Upper lobe of right lung (tissue), 1 donor: ENCODE measurements at regions not wholly inside any gene's neighbourhood (a gene's known extent, or its start where the extent isn't known, plus 50 kb on each side); places are given as distances from the start of the nearest gene placed in this dataset.
"Not testable (repeated sequence)": the region's sequence is repeated elsewhere in the genome, so short reads cannot be mapped to it uniquely, and the experiment has no call there.

Experiments used
- ATAC-seq: fragments of 200-7000 bp; cut with Tn5 transposase; one replicate; pipeline ENCODE4 v1.9.1; 2020; ENCODE audit warnings: mild to moderate bottlenecking, moderate library complexity
- DNase-seq: peaks from one replicate; pipeline ENCODE4 v3.0.0-alpha.2; 2020
- H3K27ac ChIP-seq: fragments of 200-600 bp; one replicate; pipeline ENCODE4 v1.8.0; 2022
- H3K27me3 ChIP-seq: fragments of 200-600 bp; one replicate; pipeline ENCODE4 v1.8.0; 2022; ENCODE audit warnings: mild to moderate bottlenecking
- H3K36me3 ChIP-seq: fragments of 200-600 bp; one replicate; pipeline ENCODE4 v1.8.0; 2022
- H3K4me1 ChIP-seq: fragments of 200-600 bp; one replicate; pipeline ENCODE4 v1.8.0; 2022
- H3K4me3 ChIP-seq: fragments of 200-600 bp; one replicate; pipeline ENCODE4 v1.8.0; 2022; ENCODE audit warnings: mild to moderate bottlenecking
- H3K9me3 ChIP-seq: fragments of 200-600 bp; one replicate; pipeline ENCODE4 v1.8.0; 2022
- intact Hi-C: fragments of 100-400 bp; cut with DNase I; formaldehyde crosslinking; loops from one replicate; pipeline ENCODE4 v1.11.0; 2022
- TF ChIP-seq, protein P1 (sequence below): fragments of 200-600 bp; IDR thresholded peaks from one replicate; pipeline ENCODE4 v1.8.0; 2022; ENCODE audit warnings: antibody characterized with exemption
- donor health status: DM: no; HTN: yes; CAD: no; lungs with severe emphysema.

DNA sequence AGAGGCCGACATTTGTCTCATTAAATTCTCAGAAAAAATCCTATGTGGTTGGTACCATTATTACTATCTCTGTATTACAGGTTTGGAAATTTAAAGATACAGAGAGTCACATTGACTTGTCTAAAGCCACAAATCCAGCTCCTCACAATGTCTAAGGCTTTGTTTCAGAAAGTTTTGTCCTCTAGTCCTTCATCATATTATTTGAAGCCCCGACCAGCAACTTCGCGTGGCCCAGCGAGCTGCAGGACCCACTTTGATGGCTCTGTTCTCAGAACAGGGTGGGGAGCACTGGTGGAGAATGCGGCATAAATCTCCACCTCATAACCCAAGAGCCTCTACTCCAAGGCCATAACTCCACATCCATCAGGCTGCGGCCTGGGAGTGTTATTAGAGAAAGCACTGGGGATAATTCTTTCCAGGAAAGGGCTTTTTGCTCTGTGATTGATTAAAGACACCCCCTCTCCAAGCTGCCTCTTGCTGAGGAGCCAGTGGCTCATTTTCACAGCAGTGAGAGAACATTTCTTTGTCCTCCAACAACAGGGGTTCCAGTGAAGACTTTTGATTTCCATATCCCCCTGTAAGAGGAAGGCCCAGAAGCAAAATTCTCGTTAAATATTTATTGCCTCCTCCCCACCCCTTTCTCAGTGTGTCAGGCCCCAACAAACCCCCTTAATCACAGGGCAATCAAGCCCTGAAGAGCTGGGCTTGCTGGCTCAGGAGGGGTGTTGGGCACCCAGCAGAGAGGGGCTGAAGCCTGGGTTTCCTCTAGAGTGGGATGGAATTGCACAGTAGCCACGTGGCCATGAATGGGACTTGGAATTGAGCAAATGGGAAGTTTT, 113.7 kb upstream of the CDH11 start:
- TF ChIP-seq, protein P1, sequence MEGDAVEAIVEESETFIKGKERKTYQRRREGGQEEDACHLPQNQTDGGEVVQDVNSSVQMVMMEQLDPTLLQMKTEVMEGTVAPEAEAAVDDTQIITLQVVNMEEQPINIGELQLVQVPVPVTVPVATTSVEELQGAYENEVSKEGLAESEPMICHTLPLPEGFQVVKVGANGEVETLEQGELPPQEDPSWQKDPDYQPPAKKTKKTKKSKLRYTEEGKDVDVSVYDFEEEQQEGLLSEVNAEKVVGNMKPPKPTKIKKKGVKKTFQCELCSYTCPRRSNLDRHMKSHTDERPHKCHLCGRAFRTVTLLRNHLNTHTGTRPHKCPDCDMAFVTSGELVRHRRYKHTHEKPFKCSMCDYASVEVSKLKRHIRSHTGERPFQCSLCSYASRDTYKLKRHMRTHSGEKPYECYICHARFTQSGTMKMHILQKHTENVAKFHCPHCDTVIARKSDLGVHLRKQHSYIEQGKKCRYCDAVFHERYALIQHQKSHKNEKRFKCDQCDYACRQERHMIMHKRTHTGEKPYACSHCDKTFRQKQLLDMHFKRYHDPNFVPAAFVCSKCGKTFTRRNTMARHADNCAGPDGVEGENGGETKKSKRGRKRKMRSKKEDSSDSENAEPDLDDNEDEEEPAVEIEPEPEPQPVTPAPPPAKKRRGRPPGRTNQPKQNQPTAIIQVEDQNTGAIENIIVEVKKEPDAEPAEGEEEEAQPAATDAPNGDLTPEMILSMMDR = no peak
- Histone ChIP-seq H3K4me1 (no peaks in the 10 kb centered on the region), H3K27ac (no peak overlapping the region), H3K36me3 (no peaks in the 10 kb centered on the region), H3K4me3 (no peak overlapping the region), H3K9me3 (no peaks in the 10 kb centered on the region), H3K27me3 (no peaks in the 10 kb centered on the region)
- ATAC-seq = no peak
- intact Hi-C loops = no loop called here
- no peak for DNase-seq

DNA sequence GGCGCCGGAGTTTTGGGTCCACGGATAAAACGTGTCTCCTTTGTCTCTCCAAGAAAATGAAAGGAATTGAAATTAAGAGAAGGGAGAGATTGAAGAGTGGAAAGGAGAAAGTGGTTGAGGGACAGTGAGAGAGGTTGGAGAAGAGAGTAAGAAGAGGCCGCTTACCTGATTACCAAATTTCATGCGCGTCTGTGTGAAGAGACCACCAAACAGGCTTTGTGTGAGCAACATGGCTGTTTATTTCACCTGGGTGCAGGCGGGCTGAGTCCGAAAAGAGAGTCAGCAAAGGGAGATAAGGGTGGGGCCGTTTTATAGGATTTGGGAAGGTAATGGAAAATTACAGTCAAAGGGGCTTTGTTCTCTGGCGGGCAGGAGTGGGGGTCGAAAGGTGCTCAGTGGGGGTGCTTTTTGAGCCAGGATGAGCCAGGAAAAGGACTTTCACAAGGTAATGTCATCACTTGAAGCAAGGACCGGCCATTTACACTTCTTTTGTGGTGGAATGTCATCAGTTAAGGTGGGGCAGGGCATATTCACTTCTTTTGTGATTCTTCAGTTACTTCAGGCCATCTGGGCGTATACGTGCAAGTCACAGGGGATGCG, 113.0 kb upstream of the CDH11 start:
- H3K4me1 ChIP-seq, H3K27me3 ChIP-seq, H3K4me3 ChIP-seq, H3K36me3 ChIP-seq, H3K27ac ChIP-seq, intact Hi-C loops, ATAC-seq, DNase-seq, H3K9me3 ChIP-seq: not testable (repeated sequence)

DNA sequence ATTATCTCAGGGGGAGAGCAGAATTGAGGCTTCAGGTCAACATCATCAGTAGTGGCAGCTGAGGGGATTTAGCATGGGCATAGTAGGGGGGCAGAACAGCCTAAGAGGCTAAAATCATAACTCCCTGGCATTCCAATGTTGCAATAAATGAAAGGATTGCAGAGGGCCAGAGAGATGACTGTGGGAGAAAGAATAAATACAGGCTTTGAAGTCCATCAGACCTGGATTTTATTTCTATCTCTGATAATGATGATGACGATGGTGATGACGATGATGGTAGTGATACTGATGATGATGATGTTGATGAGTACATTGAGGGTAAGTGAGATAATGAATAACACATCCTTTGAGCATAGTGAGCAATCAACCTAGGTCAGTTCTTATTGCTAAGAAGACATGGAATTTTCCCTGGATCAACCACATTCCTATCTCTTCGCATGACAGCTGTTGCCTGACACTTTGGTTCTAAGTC, 107.4 kb upstream of the CDH11 start:
- Histone ChIP-seq H3K9me3 (no peaks in the 10 kb centered on the region), H3K4me1 (no peaks in the 10 kb centered on the region), H3K36me3 (no peaks in the 10 kb centered on the region), H3K4me3 (no peak overlapping the region), H3K27ac (no peak overlapping the region), H3K27me3 (no peaks in the 10 kb centered on the region)
- ATAC-seq (no peak), DNase-seq (no peak)
- TF ChIP-seq, protein P1 = no peak
- intact Hi-C loops = no loop called here

DNA sequence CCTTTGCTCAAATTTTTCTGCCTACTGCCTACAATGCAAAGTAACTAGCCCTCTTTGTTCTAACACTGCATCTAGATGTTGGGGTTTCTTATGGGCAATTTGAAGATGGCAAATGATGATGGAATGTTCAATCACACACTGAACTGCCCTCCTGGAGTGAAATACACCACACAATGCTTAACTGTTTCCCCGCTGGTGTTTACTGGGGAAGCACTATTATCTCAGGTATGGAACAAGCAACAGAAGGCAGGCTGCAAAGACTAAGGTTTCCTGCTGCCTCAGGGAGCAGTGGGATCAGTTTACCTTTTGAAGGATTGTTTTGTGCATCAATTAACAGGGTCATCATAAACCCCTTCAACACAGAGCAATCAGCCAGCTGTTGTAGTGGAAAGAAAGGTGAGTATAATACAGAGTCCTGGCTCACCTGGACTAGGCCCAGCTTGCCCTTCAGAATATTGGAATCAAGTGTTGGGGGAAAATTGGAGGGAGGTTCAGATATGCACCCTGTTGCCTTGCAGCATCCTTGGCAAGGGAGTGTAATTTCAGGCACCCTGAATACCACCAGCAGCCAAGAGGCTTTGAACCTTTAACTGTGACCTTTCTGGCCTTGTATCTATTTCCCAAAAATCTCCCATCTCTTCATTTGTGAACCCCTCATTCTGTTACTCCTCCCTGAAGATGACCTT, 105.4 kb upstream of the CDH11 start:
- ATAC-seq (no peak), DNase-seq (no peak)
- H3K4me3 ChIP-seq = no peak overlapping the region
- H3K4me1 ChIP-seq = no peaks in the 10 kb centered on the region
- intact Hi-C loops = no loop called here
- H3K27ac ChIP-seq = no peak overlapping the region
- H3K9me3 ChIP-seq = no peaks in the 10 kb centered on the region
- TF ChIP-seq, protein P1 = no peak
- H3K27me3 ChIP-seq = no peaks in the 10 kb centered on the region
- H3K36me3 ChIP-seq = no peaks in the 10 kb centered on the region

DNA sequence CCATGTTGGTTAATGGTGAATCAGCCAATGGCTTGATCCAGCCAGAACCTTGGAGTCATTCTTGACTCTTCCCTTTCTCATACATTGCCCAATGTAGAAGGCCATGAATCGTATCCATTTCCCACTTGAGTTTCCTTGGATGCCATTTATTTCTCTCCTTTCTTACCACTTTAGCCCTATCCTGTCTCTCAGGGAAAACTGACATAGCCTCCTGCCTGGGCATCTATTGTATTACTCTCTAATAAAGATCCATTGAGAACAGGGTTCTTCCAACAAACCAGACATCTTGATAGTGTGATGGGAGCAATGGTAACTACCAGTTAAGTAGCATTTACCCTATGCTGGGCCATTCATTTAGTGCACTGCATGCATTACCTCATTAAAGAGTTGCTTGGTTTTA, 104.2 kb upstream of the CDH11 start:
- TF ChIP-seq, protein P1 = no peak

DNA sequence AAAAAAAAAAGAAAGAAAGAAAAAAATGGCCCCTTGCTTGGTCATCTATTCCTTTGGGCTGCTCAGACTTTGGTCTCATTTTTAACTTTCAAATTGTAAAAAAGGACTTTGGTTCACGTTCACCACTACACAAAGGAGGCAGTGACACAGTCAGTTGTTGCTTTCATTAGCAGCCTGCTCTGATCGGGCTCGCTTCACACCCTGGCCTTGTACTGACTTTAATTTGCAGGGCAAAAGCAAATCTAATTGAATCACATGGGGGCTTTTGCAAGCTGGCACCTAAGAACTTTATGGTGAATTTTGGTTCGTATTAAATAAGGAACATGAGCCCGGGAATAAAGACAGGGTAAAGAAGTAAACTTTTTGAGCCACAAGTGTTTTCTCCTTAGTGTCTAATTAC, 103.6 kb upstream of the CDH11 start:
- intact Hi-C loops = no loop called here
- ATAC-seq (no peak), DNase-seq (no peak)
- Histone ChIP-seq H3K36me3 (no peaks in the 10 kb centered on the region), H3K4me3 (no peak overlapping the region), H3K27ac (no peak overlapping the region), H3K4me1 (no peaks in the 10 kb centered on the region), H3K27me3 (no peaks in the 10 kb centered on the region), H3K9me3 (no peaks in the 10 kb centered on the region)
- TF ChIP-seq, protein P1 = no peak

More for the DNA sequence above, 104.2 kb upstream of the CDH11 start:
- H3K4me3 ChIP-seq = no peak overlapping the region
- intact Hi-C loops = no loop called here
- no peaks in the 10 kb centered on the region for H3K27me3 ChIP-seq
- DNase-seq (no peak), ATAC-seq (no peak)
- no peaks in the 10 kb centered on the region for H3K36me3 ChIP-seq
- no peaks in the 10 kb centered on the region for H3K9me3 ChIP-seq
- H3K27ac ChIP-seq = no peak overlapping the region
- no peaks in the 10 kb centered on the region for H3K4me1 ChIP-seq
